ENCODE measurements at regions not wholly inside any gene's neighbourhood (a gene's known extent, or its start where the extent isn't known, plus 50 kb on each side); places are given as distances from the start of the nearest gene placed in this dataset.

DNA sequence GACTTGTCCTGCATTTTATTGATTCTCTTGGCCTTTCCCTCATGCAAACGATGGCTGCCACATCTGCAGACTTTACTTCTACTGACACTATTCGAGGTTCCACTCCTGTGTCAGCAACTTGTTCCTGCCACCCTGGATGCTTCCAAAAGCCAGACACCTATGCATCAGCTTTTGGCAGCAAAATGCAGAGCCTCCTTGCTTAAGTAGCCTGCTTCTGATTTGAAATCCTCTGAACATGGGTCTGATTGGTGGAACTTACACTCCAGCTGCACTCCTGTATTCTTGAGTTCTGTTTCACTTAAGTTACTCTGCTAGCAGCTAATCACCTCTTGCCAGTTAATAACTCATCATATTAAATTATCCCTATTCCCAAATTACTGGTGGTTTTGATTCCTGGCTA is 152.1 kb upstream of the FMN2 start:
- no peak for TF ChIP-seq HOXA7 (CRISPR knock-in tag; IDR thresholded peaks at IDR 0.05)
- TF ChIP-seq, protein P1, sequence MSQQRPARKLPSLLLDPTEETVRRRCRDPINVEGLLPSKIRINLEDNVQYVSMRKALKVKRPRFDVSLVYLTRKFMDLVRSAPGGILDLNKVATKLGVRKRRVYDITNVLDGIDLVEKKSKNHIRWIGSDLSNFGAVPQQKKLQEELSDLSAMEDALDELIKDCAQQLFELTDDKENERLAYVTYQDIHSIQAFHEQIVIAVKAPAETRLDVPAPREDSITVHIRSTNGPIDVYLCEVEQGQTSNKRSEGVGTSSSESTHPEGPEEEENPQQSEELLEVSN (IDR thresholded peaks at IDR 0.05; ENCODE audit: borderline replicate concordance, low read depth), result no peak
- TF ChIP-seq CBX8 (IDR thresholded peaks at IDR 0.05), result no peak
- no peak for TF ChIP-seq CHD4 (IDR thresholded peaks at IDR 0.05; ENCODE audit: borderline replicate concordance)
- TF ChIP-seq RFX5 (IDR thresholded peaks at IDR 0.05), result no peak
- TF ChIP-seq CEBPB (IDR thresholded peaks at IDR 0.05), result no peak
- no peak for TF ChIP-seq FOSL2 (IDR thresholded peaks at IDR 0.05)
- TF ChIP-seq FOSL2 (CRISPR knock-in tag; IDR thresholded peaks at IDR 0.05), result no peak
- no peak for TF ChIP-seq JUN (IDR thresholded peaks at IDR 0.05)
- no peak for TF ChIP-seq RAD21 (conservative IDR thresholded peaks at IDR 0.05 in 1 of 2, IDR thresholded peaks at IDR 0.05 in 1 of 2)
- no peak for TF ChIP-seq EHMT2 (IDR thresholded peaks at IDR 0.05; ENCODE audit: low read depth)
- TF ChIP-seq, protein P2, sequence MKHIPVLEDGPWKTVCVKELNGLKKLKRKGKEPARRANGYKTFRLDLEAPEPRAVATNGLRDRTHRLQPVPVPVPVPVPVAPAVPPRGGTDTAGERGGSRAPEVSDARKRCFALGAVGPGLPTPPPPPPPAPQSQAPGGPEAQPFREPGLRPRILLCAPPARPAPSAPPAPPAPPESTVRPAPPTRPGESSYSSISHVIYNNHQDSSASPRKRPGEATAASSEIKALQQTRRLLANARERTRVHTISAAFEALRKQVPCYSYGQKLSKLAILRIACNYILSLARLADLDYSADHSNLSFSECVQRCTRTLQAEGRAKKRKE (CRISPR knock-in tag; IDR thresholded peaks at IDR 0.05; ENCODE audit: low read depth), result no peak
- TF ChIP-seq, protein P3, sequence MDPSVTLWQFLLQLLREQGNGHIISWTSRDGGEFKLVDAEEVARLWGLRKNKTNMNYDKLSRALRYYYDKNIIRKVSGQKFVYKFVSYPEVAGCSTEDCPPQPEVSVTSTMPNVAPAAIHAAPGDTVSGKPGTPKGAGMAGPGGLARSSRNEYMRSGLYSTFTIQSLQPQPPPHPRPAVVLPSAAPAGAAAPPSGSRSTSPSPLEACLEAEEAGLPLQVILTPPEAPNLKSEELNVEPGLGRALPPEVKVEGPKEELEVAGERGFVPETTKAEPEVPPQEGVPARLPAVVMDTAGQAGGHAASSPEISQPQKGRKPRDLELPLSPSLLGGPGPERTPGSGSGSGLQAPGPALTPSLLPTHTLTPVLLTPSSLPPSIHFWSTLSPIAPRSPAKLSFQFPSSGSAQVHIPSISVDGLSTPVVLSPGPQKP (IDR thresholded peaks at IDR 0.05; ENCODE audit: low read depth, low read length), result no peak
- TF ChIP-seq, protein P4, sequence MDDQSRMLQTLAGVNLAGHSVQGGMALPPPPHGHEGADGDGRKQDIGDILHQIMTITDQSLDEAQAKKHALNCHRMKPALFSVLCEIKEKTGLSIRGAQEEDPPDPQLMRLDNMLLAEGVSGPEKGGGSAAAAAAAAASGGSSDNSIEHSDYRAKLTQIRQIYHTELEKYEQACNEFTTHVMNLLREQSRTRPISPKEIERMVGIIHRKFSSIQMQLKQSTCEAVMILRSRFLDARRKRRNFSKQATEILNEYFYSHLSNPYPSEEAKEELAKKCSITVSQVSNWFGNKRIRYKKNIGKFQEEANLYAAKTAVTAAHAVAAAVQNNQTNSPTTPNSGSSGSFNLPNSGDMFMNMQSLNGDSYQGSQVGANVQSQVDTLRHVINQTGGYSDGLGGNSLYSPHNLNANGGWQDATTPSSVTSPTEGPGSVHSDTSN (IDR thresholded peaks at IDR 0.05), result no peak
- peaks cover 8% of the 10 kb centered on the region; the same call in 1 of the 3 replicates for H3K9me3 ChIP-seq
- no peak overlapping the region for H3K27ac ChIP-seq
- no peak overlapping the region for H3K4me2 ChIP-seq
- 3% methylated on average over 2 of the region's 2 CpGs for WGBS (ENCODE audit: missing lambda C conversion rate)
- ATAC-seq (no peak), FAIRE-seq (no peak), DNase-seq (ENCODE audit: low read depth in 1 of 2, low spot score in 1 of 2) (no peak)
- CTCF ChIA-PET, result interaction anchor here (4.0 kb wide), 1 partner anchor 11 kb away, joined by 21 read pairs; no protein-coding TSS in a partner anchor
- no peaks in the 10 kb centered on the region for H3K4me1 ChIP-seq
- POLR2A ChIA-PET, result no interaction called here
- H3K4me3 ChIP-seq, result no peak overlapping the region

DNA sequence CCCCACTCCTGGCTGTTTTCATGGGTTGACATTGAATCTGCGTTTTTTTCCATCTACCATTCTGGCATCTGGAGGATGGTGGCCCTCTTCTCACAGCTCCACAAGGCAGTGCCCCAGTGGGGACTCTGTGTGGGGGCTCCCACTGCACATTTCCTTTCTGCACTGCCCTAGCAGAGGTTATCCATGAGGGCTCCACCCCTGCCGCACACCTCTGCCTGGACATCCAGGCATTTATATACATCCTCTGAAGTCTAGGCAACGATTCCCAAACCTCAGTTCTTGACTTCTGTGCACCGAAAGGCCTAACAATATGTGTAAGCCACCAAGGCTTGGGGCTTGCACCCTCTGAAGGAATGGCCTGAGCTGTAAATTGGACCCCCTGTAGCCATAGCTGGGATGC is 147.9 kb upstream of the FMN2 start:
- no peak overlapping the region for H3K27ac ChIP-seq
- CTCF ChIA-PET, result no interaction called here
- no peak overlapping the region for H3K4me3 ChIP-seq
- TF ChIP-seq EP300 (IDR thresholded peaks at IDR 0.05) (no peak), FOXS1 (CRISPR knock-in tag; IDR thresholded peaks at IDR 0.05) (no peak), KDM5A (IDR thresholded peaks at IDR 0.05) (no peak)
- H3K4me2 ChIP-seq, result no peak overlapping the region
- ATAC-seq (no peak), FAIRE-seq (no peak), DNase-seq (ENCODE audit: low read depth in 1 of 2, low spot score in 1 of 2) (no peak)
- POLR2A ChIA-PET, result no interaction called here
- 33% methylated on average over 4 of the region's 4 CpGs for WGBS (ENCODE audit: missing lambda C conversion rate)
- no peaks in the 10 kb centered on the region for H3K4me1 ChIP-seq
- H3K9me3 ChIP-seq, result peaks cover 8% of the 10 kb centered on the region; the same call in 1 of the 3 replicates

DNA sequence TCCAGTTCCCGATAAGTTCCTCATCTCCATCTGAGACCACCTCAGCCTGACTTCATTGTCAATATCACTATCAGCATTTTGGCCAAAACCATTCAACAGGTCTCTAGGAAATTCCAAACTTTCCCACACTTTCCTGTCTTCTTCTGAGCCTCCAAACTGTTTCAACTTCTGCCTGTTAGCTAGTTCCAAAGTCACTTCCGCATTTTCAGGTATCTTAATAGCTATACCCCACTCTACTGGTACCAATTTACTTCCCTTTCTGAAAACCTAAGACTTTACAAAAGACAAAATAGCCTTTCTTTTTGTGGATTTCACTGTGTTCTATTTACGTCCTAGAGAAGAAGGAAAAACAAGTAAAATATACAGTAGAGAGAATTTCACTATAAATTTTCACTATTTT is 147.0 kb upstream of the FMN2 start:
- FAIRE-seq, result no peak
- TF ChIP-seq FOXS1 (CRISPR knock-in tag; IDR thresholded peaks at IDR 0.05) (no peak), ZC3H11A (IDR thresholded peaks at IDR 0.05) (no peak), HDAC2 (IDR thresholded peaks at IDR 0.05) (no peak), MAFK (IDR thresholded peaks at IDR 0.05; ENCODE audit: partially characterized antibody) (no peak), CHD2 (IDR thresholded peaks at IDR 0.05; ENCODE audit: low read length, partially characterized antibody) (no peak), BHLHE40 (IDR thresholded peaks at IDR 0.05; ENCODE audit: low read depth, low read length) (no peak)
- TF ChIP-seq, protein P1 (IDR thresholded peaks at IDR 0.05; ENCODE audit: borderline replicate concordance, low read depth), result no peak
- Histone ChIP-seq H3K4me2 (no peak overlapping the region), H3K27ac (no peak overlapping the region), H3K4me3 (no peak overlapping the region), H3K9me3 (peaks cover 8% of the 10 kb centered on the region; the same call in 1 of the 3 replicates), H3K4me1 (no peaks in the 10 kb centered on the region)
- DNase-seq (ENCODE audit: low read depth in 1 of 2, low spot score in 1 of 2), result no peak
- ATAC-seq, result no peak
- ChIA-PET POLR2A (no interaction called here), CTCF (interaction anchor here (1.4 kb wide), 1 partner anchor 8 kb away, joined by 3 read pairs; no protein-coding TSS in a partner anchor)
- WGBS (ENCODE audit: missing lambda C conversion rate), result 21% methylated on average over 3 of the region's 3 CpGs

Measured in A549 (cell line).